B cell (primary cell): ENCODE measurements at regions not wholly inside any gene's neighbourhood (a gene's known extent, or its start where the extent isn't known, plus 50 kb on each side); places are given as distances from the start of the nearest gene placed in this dataset.

Source experiments
- EZH2 ChIP-seq: IDR thresholded peaks from 2 replicates; pipeline ENCODE4 v1.6.1; 2012; ENCODE audit warnings: borderline replicate concordance, low read depth, mild to moderate bottlenecking, moderate library complexity, low read length; ENCODE audit not compliant: insufficient read depth, poor library complexity, severe bottlenecking
- TF ChIP-seq, protein P1 (sequence below): fragments of 200-600 bp; IDR thresholded peaks from one replicate; pipeline ENCODE4 v1.8.0; 2022; ENCODE audit warnings: antibody characterized with exemption, mild to moderate bottlenecking

DNA sequence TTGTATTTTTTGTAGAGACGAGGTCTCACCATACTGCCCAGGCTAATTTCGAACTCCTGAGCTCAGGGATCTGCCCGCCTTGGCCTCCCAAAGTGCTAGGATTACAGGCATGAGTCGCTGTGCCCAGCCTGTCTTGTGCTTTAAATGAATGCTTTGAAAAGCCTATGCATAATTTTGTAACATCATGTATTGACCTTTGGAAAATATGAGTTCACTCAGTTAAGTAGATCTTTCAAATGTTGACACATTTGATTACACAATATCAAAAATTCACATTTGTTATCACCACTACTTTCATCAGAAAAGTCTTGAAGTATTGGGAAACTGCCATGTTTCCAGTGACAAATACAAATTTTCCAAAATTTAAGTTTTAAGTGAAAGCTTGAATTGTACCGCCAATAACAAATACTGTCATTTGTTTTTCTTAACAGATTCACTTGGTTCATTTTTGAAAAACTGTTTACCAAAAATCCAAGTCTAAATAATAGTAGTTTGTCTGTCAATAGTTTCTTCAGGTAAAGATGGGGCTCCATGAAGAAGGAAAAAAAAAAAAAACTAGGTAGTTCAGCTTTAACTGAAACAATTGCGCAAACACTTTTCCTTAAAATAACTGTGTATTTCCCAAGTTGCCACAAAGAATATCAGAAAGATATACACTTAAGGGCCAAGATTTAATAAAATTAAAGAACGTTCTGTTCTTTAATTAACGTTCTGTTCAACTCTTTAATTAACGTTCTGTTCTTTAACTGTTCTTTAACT is 233.2 kb upstream of the NR5A2 start:
- TF ChIP-seq, protein P1, sequence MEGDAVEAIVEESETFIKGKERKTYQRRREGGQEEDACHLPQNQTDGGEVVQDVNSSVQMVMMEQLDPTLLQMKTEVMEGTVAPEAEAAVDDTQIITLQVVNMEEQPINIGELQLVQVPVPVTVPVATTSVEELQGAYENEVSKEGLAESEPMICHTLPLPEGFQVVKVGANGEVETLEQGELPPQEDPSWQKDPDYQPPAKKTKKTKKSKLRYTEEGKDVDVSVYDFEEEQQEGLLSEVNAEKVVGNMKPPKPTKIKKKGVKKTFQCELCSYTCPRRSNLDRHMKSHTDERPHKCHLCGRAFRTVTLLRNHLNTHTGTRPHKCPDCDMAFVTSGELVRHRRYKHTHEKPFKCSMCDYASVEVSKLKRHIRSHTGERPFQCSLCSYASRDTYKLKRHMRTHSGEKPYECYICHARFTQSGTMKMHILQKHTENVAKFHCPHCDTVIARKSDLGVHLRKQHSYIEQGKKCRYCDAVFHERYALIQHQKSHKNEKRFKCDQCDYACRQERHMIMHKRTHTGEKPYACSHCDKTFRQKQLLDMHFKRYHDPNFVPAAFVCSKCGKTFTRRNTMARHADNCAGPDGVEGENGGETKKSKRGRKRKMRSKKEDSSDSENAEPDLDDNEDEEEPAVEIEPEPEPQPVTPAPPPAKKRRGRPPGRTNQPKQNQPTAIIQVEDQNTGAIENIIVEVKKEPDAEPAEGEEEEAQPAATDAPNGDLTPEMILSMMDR, result no peak
- no peak for TF ChIP-seq EZH2
